DOHH2 (cell line): ENCODE measurements at regions not wholly inside any gene's neighbourhood (a gene's known extent, or its start where the extent isn't known, plus 50 kb on each side); places are given as distances from the start of the nearest gene placed in this dataset.

Experiments used
- EZH2phosphoT487 ChIP-seq: fragments of 200-600 bp; sonication (generic); IDR thresholded peaks from 2 replicates; pipeline ENCODE4 v1.6.1; 2017; ENCODE audit warnings: borderline replicate concordance, mild to moderate bottlenecking, antibody characterized with exemption, low read length, moderate library complexity, mixed read lengths
- TF ChIP-seq, protein P1 (sequence below): fragments of 200-600 bp; sonication (generic); IDR thresholded peaks from one replicate; pipeline ENCODE4 v1.5.1; 2014; ENCODE audit warnings: antibody characterized with exemption, mild to moderate bottlenecking, low read depth, low read length; ENCODE audit not compliant: poor library complexity, severe bottlenecking

DNA sequence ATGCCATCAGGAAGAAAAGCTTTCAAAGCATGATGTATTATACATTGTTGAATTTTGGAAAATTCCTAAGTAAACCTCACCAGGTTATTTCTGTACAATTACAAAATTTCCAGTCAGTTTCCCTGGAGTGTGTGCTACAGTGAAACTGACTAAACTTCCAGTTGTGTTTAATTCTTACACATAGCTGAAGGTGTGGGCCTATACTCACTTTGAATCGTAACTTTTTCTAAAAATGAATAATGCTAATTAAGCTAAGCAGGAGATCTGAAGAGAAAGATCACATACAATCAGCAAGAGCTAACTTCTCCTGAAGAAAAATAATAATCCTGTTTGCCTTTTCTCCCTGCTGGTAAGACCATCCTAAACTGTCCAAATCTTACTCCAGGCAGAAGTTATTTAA is 537.2 kb upstream of the PBX1 start:
- TF ChIP-seq, protein P1, sequence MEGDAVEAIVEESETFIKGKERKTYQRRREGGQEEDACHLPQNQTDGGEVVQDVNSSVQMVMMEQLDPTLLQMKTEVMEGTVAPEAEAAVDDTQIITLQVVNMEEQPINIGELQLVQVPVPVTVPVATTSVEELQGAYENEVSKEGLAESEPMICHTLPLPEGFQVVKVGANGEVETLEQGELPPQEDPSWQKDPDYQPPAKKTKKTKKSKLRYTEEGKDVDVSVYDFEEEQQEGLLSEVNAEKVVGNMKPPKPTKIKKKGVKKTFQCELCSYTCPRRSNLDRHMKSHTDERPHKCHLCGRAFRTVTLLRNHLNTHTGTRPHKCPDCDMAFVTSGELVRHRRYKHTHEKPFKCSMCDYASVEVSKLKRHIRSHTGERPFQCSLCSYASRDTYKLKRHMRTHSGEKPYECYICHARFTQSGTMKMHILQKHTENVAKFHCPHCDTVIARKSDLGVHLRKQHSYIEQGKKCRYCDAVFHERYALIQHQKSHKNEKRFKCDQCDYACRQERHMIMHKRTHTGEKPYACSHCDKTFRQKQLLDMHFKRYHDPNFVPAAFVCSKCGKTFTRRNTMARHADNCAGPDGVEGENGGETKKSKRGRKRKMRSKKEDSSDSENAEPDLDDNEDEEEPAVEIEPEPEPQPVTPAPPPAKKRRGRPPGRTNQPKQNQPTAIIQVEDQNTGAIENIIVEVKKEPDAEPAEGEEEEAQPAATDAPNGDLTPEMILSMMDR = no peak
- no peak for TF ChIP-seq EZH2phosphoT487
